Hepatocyte (in vitro differentiated cells): ENCODE measurements at regions not wholly inside any gene's neighbourhood (a gene's known extent, or its start where the extent isn't known, plus 50 kb on each side); places are given as distances from the start of the nearest gene placed in this dataset.

Source experiments
- DNase-seq: peaks from one replicate; pipeline ENCODE4 v3.0.0-alpha.2; 2016; ENCODE audit warnings: low spot score
- H2AFZ ChIP-seq: fragments of 200-600 bp; sonication (generic); 2 replicates; pipeline ENCODE4 v1.6.0; 2016; ENCODE audit warnings: antibody characterized with exemption, mild to moderate bottlenecking
- H3K27ac ChIP-seq: fragments of 200-600 bp; sonication (generic); 2 replicates; pipeline ENCODE4 v1.5.1; 2016; ENCODE audit warnings: mild to moderate bottlenecking
- H3K27me3 ChIP-seq: fragments of 200-600 bp; sonication (generic); 2 replicates; pipeline ENCODE4 v1.6.1; 2016
- H3K36me3 ChIP-seq: fragments of 200-600 bp; sonication (generic); replicated peaks from 2 replicates; pipeline ENCODE4 v1.5.1; 2016; ENCODE audit warnings: low read depth; ENCODE audit not compliant: insufficient read depth
- H3K4me1 ChIP-seq: fragments of 200-600 bp; sonication (generic); 2 replicates; pipeline ENCODE4 v1.5.1; 2016; ENCODE audit warnings: mild to moderate bottlenecking, moderate library complexity; ENCODE audit not compliant: insufficient read depth
- H3K4me2 ChIP-seq: fragments of 200-600 bp; sonication (generic); 2 replicates; pipeline ENCODE4 v1.6.0; 2016
- H3K4me3 ChIP-seq: fragments of 200-600 bp; sonication (generic); 2 replicates; pipeline ENCODE4 v1.5.1; 2016; ENCODE audit warnings: mild to moderate bottlenecking
- H3K79me2 ChIP-seq: fragments of 200-600 bp; sonication (generic); 2 replicates; pipeline ENCODE4 v1.6.0; 2017; ENCODE audit warnings: mild to moderate bottlenecking
- H3K9me2 ChIP-seq: fragments of 200-600 bp; sonication (generic); replicated peaks from 2 replicates; pipeline ENCODE4 v1.6.0; 2017; ENCODE audit warnings: mild to moderate bottlenecking; ENCODE audit not compliant: insufficient read depth
- H3K9me3 ChIP-seq: fragments of 200-600 bp; sonication (generic); 2 replicates; pipeline ENCODE4 v1.5.1; 2016; ENCODE audit warnings: low read depth, mild to moderate bottlenecking
- H4K20me1 ChIP-seq: fragments of 200-600 bp; sonication (generic); 2 replicates; pipeline ENCODE4 v1.6.0; 2016; ENCODE audit warnings: mild to moderate bottlenecking; ENCODE audit not compliant: insufficient read depth, poor library complexity, severe bottlenecking
- CTCF ChIP-seq: fragments of 200-600 bp; sonication (generic); IDR thresholded peaks from 2 replicates; pipeline ENCODE4 v1.5.1; 2016; ENCODE audit warnings: antibody characterized with exemption, mild to moderate bottlenecking; ENCODE audit not compliant: poor library complexity
- EZH2 ChIP-seq: fragments of 200-600 bp; sonication (generic); IDR thresholded peaks from 2 replicates; pipeline ENCODE4 v1.6.1; 2016; ENCODE audit warnings: antibody characterized with exemption, mild to moderate bottlenecking, borderline replicate concordance
- EZH2phosphoT487 ChIP-seq: fragments of 200-600 bp; sonication (generic); IDR thresholded peaks from one replicate; pipeline ENCODE4 v1.6.1; 2018; ENCODE audit warnings: antibody characterized with exemption, mild to moderate bottlenecking, low read depth, moderate library complexity; ENCODE audit not compliant: unreplicated experiment, severe bottlenecking
- WGBS: methylation state at CpG from one replicate; pipeline ENCODE4 v1.1.6; 2016; ENCODE audit warnings: low lambda C conversion rate; ENCODE audit errors: missing lambda C conversion rate; 5-methylcytosine and 5-hydroxymethylcytosine counted together

- Histone ChIP-seq H4K20me1 (no peaks in the 10 kb centered on the region), H3K36me3 (no peaks in the 10 kb centered on the region), H3K4me1 (no peaks in the 10 kb centered on the region), H3K9me3 (no peaks in the 10 kb centered on the region), H3K27ac (no peak overlapping the region), H3K4me3 (no peak overlapping the region), H3K27me3 (no peaks in the 10 kb centered on the region), H3K4me2 (no peak overlapping the region), H2AFZ (no peak overlapping the region), H3K9me2 (no peaks in the 10 kb centered on the region), H3K79me2 (no peaks in the 10 kb centered on the region)
- DNase-seq, result no peak
- WGBS, result 92% methylated on average over 3 of the region's 3 CpGs
- TF ChIP-seq EZH2, result no peak
- TF ChIP-seq EZH2phosphoT487, result no peak
- no peak for TF ChIP-seq CTCF
Measured at GRCh38 chr6:148223424-148223842, 119.2 kb upstream of the SASH1 start.

DNA sequence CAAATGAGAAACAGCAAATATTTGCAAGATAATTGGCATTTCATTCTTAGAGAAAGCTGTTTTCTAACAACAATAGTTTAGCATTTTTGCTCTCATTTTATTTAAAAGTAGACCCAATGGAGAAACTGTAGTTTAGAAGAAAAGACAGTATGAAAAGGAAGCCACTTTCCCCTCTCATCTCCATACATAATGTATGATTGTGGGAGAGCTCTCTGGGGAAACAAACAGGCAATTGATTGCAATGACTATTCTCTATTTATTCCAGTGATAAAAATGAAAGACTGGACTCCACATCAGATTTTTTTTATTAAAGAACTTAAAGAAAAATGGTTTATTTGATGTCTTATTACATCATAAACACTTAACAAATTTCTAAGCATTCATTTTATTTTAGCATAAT lies 116.8 kb upstream of the SASH1 start:
- Histone ChIP-seq H3K4me2 (no peak overlapping the region), H3K9me3 (no peaks in the 10 kb centered on the region), H3K79me2 (no peaks in the 10 kb centered on the region)

DNA sequence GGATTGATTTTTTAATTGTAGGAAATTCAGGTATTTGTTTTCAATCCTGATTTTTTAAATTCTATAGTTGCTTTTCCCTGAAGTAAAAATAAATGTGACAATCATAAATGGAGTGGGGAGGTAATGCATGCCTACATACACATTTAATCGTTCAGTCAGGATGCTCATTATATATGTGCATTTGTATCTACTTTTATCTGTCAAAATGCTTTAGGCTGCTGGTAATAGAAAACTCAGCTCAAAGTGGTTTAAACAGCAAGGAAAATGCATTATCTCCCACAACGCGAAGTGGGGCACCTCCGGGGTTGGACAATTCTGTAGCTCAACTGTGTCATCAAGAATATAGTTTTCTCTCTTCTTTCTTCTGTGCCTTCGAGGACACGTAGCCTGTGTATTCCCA lies 116.4 kb upstream of the SASH1 start:
- 88% methylated on average over 6 of the region's 6 CpGs for WGBS
- no peaks in the 10 kb centered on the region for H3K27me3 ChIP-seq
- no peaks in the 10 kb centered on the region for H4K20me1 ChIP-seq
- no peak overlapping the region for H3K4me3 ChIP-seq
- no peaks in the 10 kb centered on the region for H3K36me3 ChIP-seq
- DNase-seq, result no peak
- H2AFZ ChIP-seq, result no peak overlapping the region
- no peak overlapping the region for H3K27ac ChIP-seq
- no peaks in the 10 kb centered on the region for H3K4me1 ChIP-seq
- H3K9me2 ChIP-seq, result no peaks in the 10 kb centered on the region
- no peak overlapping the region for H3K4me2 ChIP-seq
- TF ChIP-seq CTCF (no peak), EZH2phosphoT487 (no peak), EZH2 (no peak)
- H3K79me2 ChIP-seq, result no peaks in the 10 kb centered on the region
- H3K9me3 ChIP-seq, result no peaks in the 10 kb centered on the region

More for the DNA sequence above, 116.8 kb upstream of the SASH1 start:
- TF ChIP-seq EZH2 (no peak), EZH2phosphoT487 (no peak)
- Histone ChIP-seq H3K4me3 (no peak overlapping the region), H2AFZ (no peak overlapping the region), H3K4me1 (no peaks in the 10 kb centered on the region), H4K20me1 (no peaks in the 10 kb centered on the region), H3K27me3 (no peaks in the 10 kb centered on the region), H3K36me3 (no peaks in the 10 kb centered on the region), H3K27ac (no peak overlapping the region), H3K9me2 (no peaks in the 10 kb centered on the region)
- DNase-seq, result no peak

DNA sequence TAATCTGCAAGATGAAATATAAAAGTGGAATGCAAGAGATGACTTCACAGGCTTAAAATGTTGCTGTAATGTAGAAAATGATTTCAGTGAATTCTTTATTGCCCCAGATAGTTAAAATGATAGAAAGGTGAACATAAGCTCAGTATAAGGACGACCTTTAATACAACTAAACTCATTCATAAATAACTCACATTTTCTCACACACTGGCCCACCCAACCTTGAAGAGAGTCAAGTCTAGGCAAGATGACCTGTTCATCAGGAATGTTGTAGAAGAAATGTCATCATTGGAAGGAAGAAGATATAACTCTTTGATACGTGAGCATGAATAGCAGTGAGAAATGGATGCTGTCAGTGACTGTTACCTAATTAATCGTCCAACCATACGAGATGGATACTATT lies 111.1 kb upstream of the SASH1 start:
- WGBS, result 88% methylated on average over 4 of the region's 4 CpGs
- no peak overlapping the region for H3K27ac ChIP-seq
- H3K4me3 ChIP-seq, result no peak overlapping the region
- no peaks in the 10 kb centered on the region for H3K9me2 ChIP-seq
- H3K79me2 ChIP-seq, result no peaks in the 10 kb centered on the region
- no peaks in the 10 kb centered on the region for H3K27me3 ChIP-seq
- H3K4me2 ChIP-seq, result no peak overlapping the region
- H4K20me1 ChIP-seq, result no peaks in the 10 kb centered on the region
- H3K4me1 ChIP-seq, result no peaks in the 10 kb centered on the region
- no peak for DNase-seq
- no peak overlapping the region for H2AFZ ChIP-seq
- H3K9me3 ChIP-seq, result no peaks in the 10 kb centered on the region
- TF ChIP-seq EZH2 (no peak), EZH2phosphoT487 (no peak), CTCF (no peak)
- H3K36me3 ChIP-seq, result no peaks in the 10 kb centered on the region
